H1 (cell line): ENCODE measurements at regions not wholly inside any gene's neighbourhood (a gene's known extent, or its start where the extent isn't known, plus 50 kb on each side); places are given as distances from the start of the nearest gene placed in this dataset.

Experiments used
- CTCF ChIA-PET: fragments of 300-600 bp; sonication (Branson Sonifier 250); formaldehyde crosslinking; loops from one replicate; lab custom pipeline; 2021; ENCODE audit not compliant: partially characterized antibody; lab: Charles Lee
- POLR2A ChIA-PET: fragments of 300-600 bp; sonication (Branson Sonifier 250); formaldehyde crosslinking; loops from one replicate; lab custom pipeline; 2021; ENCODE audit warnings: inconsistent platforms; ENCODE audit not compliant: partially characterized antibody; lab: Charles Lee
- DNase-seq, 2 experiments: peaks; one replicate each; pipeline versions ENCODE4 v3.0.0 to v3.0.0-alpha.2; 2010 to 2022; ENCODE audit warnings: low spot score in 2 of 2, low read depth in 1 of 2, mixed read lengths in 1 of 2
- FAIRE-seq: peaks from 2 replicates; lab custom pipeline; 2011; peaks lifted over from hg19 to GRCh38; lab: Jason Lieb, UNC
- H2AFZ ChIP-seq: 2 replicates; pipeline ENCODE4 v1.8.1; 2012; ENCODE audit warnings: low read length, inconsistent platforms
- H2AK5ac ChIP-seq: 2 replicates; pipeline ENCODE4 v1.6.1; 2013; ENCODE audit warnings: low read depth, low read length
- H2BK120ac ChIP-seq: replicated peaks from 2 replicates; pipeline ENCODE3; 2013; ENCODE audit warnings: low read depth, low read length, inconsistent platforms
- H2BK12ac ChIP-seq: 2 replicates; pipeline ENCODE4 v1.6.1; 2013; ENCODE audit warnings: low read depth, low read length
- H2BK15ac ChIP-seq: 2 replicates; pipeline ENCODE4 v1.6.1; 2013; ENCODE audit warnings: low read length
- H2BK20ac ChIP-seq: 2 replicates; pipeline ENCODE4 v1.6.1; 2013; ENCODE audit warnings: low read length
- H2BK5ac ChIP-seq: 2 replicates; pipeline ENCODE4 v1.6.1; 2013; ENCODE audit warnings: low read depth, low read length
- H3K14ac ChIP-seq: 2 replicates; pipeline ENCODE4 v1.6.1; 2013; ENCODE audit warnings: inconsistent platforms; ENCODE audit not compliant: insufficient read length
- H3K18ac ChIP-seq: 2 replicates; pipeline ENCODE4 v1.6.1; 2013; ENCODE audit warnings: low read length; ENCODE audit errors: extremely low read depth
- H3K23ac ChIP-seq: 2 replicates; pipeline ENCODE4 v1.6.1; 2013; ENCODE audit warnings: inconsistent platforms; ENCODE audit not compliant: insufficient read length
- H3K23me2 ChIP-seq: 2 replicates; pipeline ENCODE4 v1.6.1; 2013; ENCODE audit warnings: low read depth, low read length
- H3K27ac ChIP-seq: 2 replicates; pipeline ENCODE4 v1.6.1; 2011; ENCODE audit warnings: low read depth, low read length, inconsistent platforms
- H3K27me3 ChIP-seq, 4 experiments: replicated peaks in 1 of 4; 1 replicate in 1 of 4; 2 replicates in 3 of 4; pipeline versions ENCODE4 v1.6.1 to v1.8.1; 2011 to 2013; ENCODE audit warnings: low read length in 3 of 4, mild to moderate bottlenecking in 3 of 4, inconsistent platforms in 2 of 4, mixed read lengths in 2 of 4, moderate library complexity in 1 of 4; ENCODE audit not compliant: control insufficient read depth in 3 of 4, insufficient read depth in 3 of 4; ENCODE audit errors: extremely low read depth in 1 of 4
- H3K36me3 ChIP-seq, 4 experiments: 2 replicates each; pipeline versions ENCODE4 v1.6.1 to v1.8.1; 2011 to 2013; ENCODE audit warnings: mild to moderate bottlenecking in 4 of 4, low read length in 3 of 4, moderate library complexity in 2 of 4, control low read depth in 1 of 4, inconsistent platforms in 1 of 4; ENCODE audit not compliant: insufficient read depth in 4 of 4, control insufficient read depth in 2 of 4
- H3K4ac ChIP-seq: replicated peaks from 2 replicates; pipeline ENCODE3; 2013; ENCODE audit warnings: low read length, low read depth, mixed read lengths, inconsistent platforms; ENCODE audit not compliant: insufficient read length
- H3K4me1 ChIP-seq, 4 experiments: replicated peaks in 1 of 4; 1 replicate in 1 of 4; 2 replicates in 3 of 4; pipeline versions ENCODE4 v1.6.1 to v1.8.1; 2011 to 2013; ENCODE audit warnings: low read length in 3 of 4, inconsistent platforms in 2 of 4, mixed read lengths in 1 of 4; ENCODE audit not compliant: insufficient read depth in 4 of 4, control insufficient read depth in 3 of 4
- H3K4me2 ChIP-seq, 2 experiments: 2 replicates each; pipeline versions ENCODE4 v1.6.1 to v1.8.1; 2011 to 2013; ENCODE audit warnings: low read depth in 2 of 2, low read length in 2 of 2, control low read depth in 1 of 2, inconsistent platforms in 1 of 2, mild to moderate bottlenecking in 1 of 2; ENCODE audit not compliant: insufficient read depth in 1 of 2
- H3K4me3 ChIP-seq, 4 experiments: fragments of 200-600, 300-600 bp in 1 of 4; sonication (generic), shearing (Covaris generic), sonication (Bioruptor Twin) in 1 of 4; 2 replicates each; pipeline versions ENCODE4 v1.5.1 to v1.8.1; 2011 to 2016; ENCODE audit warnings: low read length in 4 of 4, low read depth in 3 of 4, control low read depth in 2 of 4, inconsistent platforms in 2 of 4, mild to moderate bottlenecking in 2 of 4, mixed read lengths in 1 of 4, moderate library complexity in 1 of 4; ENCODE audit not compliant: insufficient read depth in 2 of 4; ENCODE audit errors: extremely low read depth in 1 of 4
- H3K56ac ChIP-seq: replicated peaks from 2 replicates; pipeline ENCODE3; 2013; ENCODE audit warnings: low read depth, mild to moderate bottlenecking, mixed read lengths, low read length, inconsistent platforms; ENCODE audit not compliant: insufficient read length
- H3K79me1 ChIP-seq: 2 replicates; pipeline ENCODE4 v1.6.1; 2013; ENCODE audit warnings: low read depth, low read length, control low read depth
- H3K79me2 ChIP-seq, 2 experiments: 2 replicates each; pipeline versions ENCODE4 v1.6.1 to v1.8.1; 2012 to 2013; ENCODE audit warnings: low read length in 2 of 2, mild to moderate bottlenecking in 2 of 2, inconsistent platforms in 1 of 2; ENCODE audit not compliant: insufficient read depth in 2 of 2, control insufficient read depth in 1 of 2
- H3K9ac ChIP-seq, 4 experiments: replicated peaks in 1 of 4; 1 replicate in 1 of 4; 2 replicates in 3 of 4; pipeline versions ENCODE4 v1.6.1 to v1.8.1; 2011 to 2013; ENCODE audit warnings: low read depth in 3 of 4, low read length in 3 of 4, control low read depth in 2 of 4, mild to moderate bottlenecking in 2 of 4, moderate library complexity in 2 of 4, inconsistent platforms in 1 of 4; ENCODE audit errors: extremely low read depth in 1 of 4
- H3K9me3 ChIP-seq, 2 experiments: 2 replicates each; pipeline versions ENCODE4 v1.6.1 to v1.8.1; 2012 to 2013; ENCODE audit warnings: mild to moderate bottlenecking in 2 of 2, moderate library complexity in 2 of 2, control low read depth in 1 of 2, inconsistent platforms in 1 of 2, low read depth in 1 of 2, low read length in 1 of 2, mixed read lengths in 1 of 2; ENCODE audit not compliant: insufficient read depth in 2 of 2
- H4K20me1 ChIP-seq, 2 experiments: replicated peaks in 1 of 2; 2 replicates each; pipeline versions ENCODE3 to v1.8.1; 2011 to 2013; ENCODE audit warnings: inconsistent platforms in 2 of 2, low read length in 2 of 2, mild to moderate bottlenecking in 1 of 2; ENCODE audit not compliant: insufficient read depth in 2 of 2, control insufficient read depth in 1 of 2
- H4K5ac ChIP-seq: 2 replicates; pipeline ENCODE4 v1.6.1; 2013; ENCODE audit warnings: low read length, low read depth, mixed read lengths, inconsistent platforms; ENCODE audit not compliant: insufficient read length
- H4K8ac ChIP-seq: 2 replicates; pipeline ENCODE4 v1.8.0; 2013; ENCODE audit warnings: mild to moderate bottlenecking, moderate library complexity, low read length, inconsistent platforms; ENCODE audit not compliant: insufficient read depth; ENCODE audit errors: extremely low read depth
- H4K91ac ChIP-seq: replicated peaks from 2 replicates; pipeline ENCODE3; 2013; ENCODE audit warnings: low read length, mixed read lengths, inconsistent platforms; ENCODE audit not compliant: insufficient read length
- KDM4A ChIP-seq: IDR thresholded peaks from one replicate; pipeline ENCODE4 v1.7.1; 2012; ENCODE audit warnings: low read depth, mild to moderate bottlenecking, moderate library complexity, low read length, inconsistent platforms; ENCODE audit not compliant: severe bottlenecking
- RAD21 ChIP-seq, 2 experiments: IDR thresholded peaks in 1 of 2; conservative IDR thresholded peaks in 1 of 2; 2 replicates each; pipeline ENCODE4 v1.6.1; 2011; ENCODE audit warnings: low read depth in 2 of 2, low read length in 2 of 2, improper control_type of control experiment in 1 of 2, inconsistent platforms in 1 of 2, mild to moderate bottlenecking in 1 of 2, moderate library complexity in 1 of 2
- WGBS, 2 experiments: shearing (Covaris generic) in 1 of 2; methylation state at CpG; one replicate each; pipeline versions ENCODE4 v1.1.6 to v1.1.7; 2013 to 2015; ENCODE audit warnings: low lambda C conversion rate in 2 of 2, mixed read lengths in 2 of 2, inconsistent platforms in 1 of 2, low coverage in 1 of 2, missing lambda C conversion rate in 1 of 2; ENCODE audit not compliant: insufficient replicate concordance in 2 of 2, insufficient coverage in 1 of 2, insufficient read length in 1 of 2; ENCODE audit errors: extremely low coverage in 1 of 2, missing lambda C conversion rate in 1 of 2; 5-methylcytosine and 5-hydroxymethylcytosine counted together

- no peaks in the 10 kb centered on the region for H3K79me1 ChIP-seq
- no peaks in the 10 kb centered on the region for H4K20me1 ChIP-seq
- no peak overlapping the region for H2BK120ac ChIP-seq
- CTCF ChIA-PET = no interaction called here
- no peak overlapping the region for H3K4ac ChIP-seq
- H3K27ac ChIP-seq = no peak overlapping the region
- H3K27me3 ChIP-seq = no peaks in the 10 kb centered on the region
- H4K91ac ChIP-seq = no peak overlapping the region
- H3K4me1 ChIP-seq = no peaks in the 10 kb centered on the region
- no peak overlapping the region for H2BK20ac ChIP-seq
- peaks cover 0 to 5% of the 10 kb centered on the region in 2 experiments; a peak in 1 of 4 replicates for H3K9me3 ChIP-seq
- WGBS, 2 experiments = 98% methylated on average over 2 of the region's 2 CpGs; no CpG with 5 or more reads in 1 of the 2 experiments
- H3K4me3 ChIP-seq = no peak overlapping the region
- no peak overlapping the region for H4K8ac ChIP-seq
- H3K4me2 ChIP-seq = no peak overlapping the region
- no peak overlapping the region for H3K23ac ChIP-seq
- no peak overlapping the region for H2BK12ac ChIP-seq
- no peak overlapping the region for H4K5ac ChIP-seq
- H2AK5ac ChIP-seq = no peak overlapping the region
- H2BK15ac ChIP-seq = no peak overlapping the region
- no peak overlapping the region for H3K18ac ChIP-seq
- DNase-seq (no peak), FAIRE-seq (no peak)
- no peaks in the 10 kb centered on the region for H3K36me3 ChIP-seq
- no peak overlapping the region for H3K9ac ChIP-seq
- no peak overlapping the region for H3K56ac ChIP-seq
- H3K14ac ChIP-seq = no peak overlapping the region
- no peaks in the 10 kb centered on the region for H3K23me2 ChIP-seq
- no peak overlapping the region for H2AFZ ChIP-seq
- no peaks in the 10 kb centered on the region for H3K79me2 ChIP-seq
- POLR2A ChIA-PET = no interaction called here
- no peak overlapping the region for H2BK5ac ChIP-seq
- TF ChIP-seq RAD21 (IDR thresholded peaks at IDR 0.05 in 1 of 2, conservative IDR thresholded peaks at IDR 0.05 in 1 of 2; ENCODE audit: low read depth in 2 of 2, low read length in 2 of 2) (no peak), KDM4A (no peak)
These were observed 75.6 kb upstream of the HEPHL1 start for GRCh38 chr11:93945596-93945995.
